Neutrophil (primary cell): ENCODE measurements at regions not wholly inside any gene's neighbourhood (a gene's known extent, or its start where the extent isn't known, plus 50 kb on each side); places are given as distances from the start of the nearest gene placed in this dataset.
A peak's percentile ranks its signal among the peaks of the same experiment; 100 is the strongest.
"Not testable (repeated sequence)": the region's sequence is repeated elsewhere in the genome, so short reads cannot be mapped to it uniquely, and the experiment has no call there.

Experiments used
- H3K27ac ChIP-seq: fragments of 200-600 bp; sonication (generic); 2 replicates; pipeline ENCODE4 v1.5.1; 2016; ENCODE audit warnings: mild to moderate bottlenecking, moderate library complexity
- H3K27me3 ChIP-seq: fragments of 200-600 bp; sonication (generic); 2 replicates; pipeline ENCODE4 v1.6.0; 2016; ENCODE audit warnings: mild to moderate bottlenecking
- H3K36me3 ChIP-seq: fragments of 200-600 bp; sonication (generic); 2 replicates; pipeline ENCODE4 v1.5.1; 2017
- H3K4me1 ChIP-seq, 2 experiments: fragments of 200-600 bp in 1 of 2; sonication (generic) in 1 of 2; 1 replicate in 1 of 2; 2 replicates in 1 of 2; pipeline versions ENCODE4 v1.5.1 to v1.6.1; 2013 to 2016; ENCODE audit warnings: low read depth in 1 of 2, low read length in 1 of 2, mild to moderate bottlenecking in 1 of 2, moderate library complexity in 1 of 2; ENCODE audit not compliant: control insufficient read depth in 1 of 2, insufficient read depth in 1 of 2
- H3K4me3 ChIP-seq, 2 experiments: fragments of 200-600 bp in 1 of 2; sonication (generic) in 1 of 2; 1 replicate in 1 of 2; 2 replicates in 1 of 2; pipeline ENCODE4 v1.5.1; 2013 to 2016; ENCODE audit warnings: low read depth in 1 of 2, low read length in 1 of 2, mild to moderate bottlenecking in 1 of 2, moderate library complexity in 1 of 2
- H3K9me3 ChIP-seq: fragments of 200-600 bp; sonication (generic); 2 replicates; pipeline ENCODE4 v1.5.1; 2016
- CTCF ChIP-seq: fragments of 200-600 bp; sonication (generic); IDR thresholded peaks from 2 replicates; pipeline ENCODE4 v1.5.1; 2016; ENCODE audit warnings: antibody characterized with exemption

DNA sequence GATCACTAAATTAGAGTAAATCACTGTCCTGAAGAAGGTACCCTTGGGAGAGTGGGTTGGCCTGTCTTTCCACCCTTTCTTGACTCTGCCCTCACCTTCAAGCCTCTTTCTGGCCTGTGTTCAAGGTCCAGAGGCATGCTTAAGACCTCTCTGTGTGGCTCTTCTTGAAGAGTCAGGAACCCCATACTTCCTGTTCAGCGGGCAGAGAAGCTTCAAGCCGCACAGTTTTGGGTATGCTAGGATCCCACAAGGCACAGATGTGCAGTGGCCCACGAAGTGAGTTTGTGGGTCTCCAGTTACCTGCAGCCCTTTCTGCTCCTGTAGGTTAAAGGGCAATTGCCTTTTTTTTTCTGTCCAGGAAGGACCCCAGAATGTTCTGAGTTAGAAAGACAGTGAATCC lies 185.4 kb downstream of the FAM72C start:
- not testable (repeated sequence) for H3K4me1 ChIP-seq, H3K27me3 ChIP-seq, H3K36me3 ChIP-seq, H3K9me3 ChIP-seq, H3K4me3 ChIP-seq, H3K27ac ChIP-seq

DNA sequence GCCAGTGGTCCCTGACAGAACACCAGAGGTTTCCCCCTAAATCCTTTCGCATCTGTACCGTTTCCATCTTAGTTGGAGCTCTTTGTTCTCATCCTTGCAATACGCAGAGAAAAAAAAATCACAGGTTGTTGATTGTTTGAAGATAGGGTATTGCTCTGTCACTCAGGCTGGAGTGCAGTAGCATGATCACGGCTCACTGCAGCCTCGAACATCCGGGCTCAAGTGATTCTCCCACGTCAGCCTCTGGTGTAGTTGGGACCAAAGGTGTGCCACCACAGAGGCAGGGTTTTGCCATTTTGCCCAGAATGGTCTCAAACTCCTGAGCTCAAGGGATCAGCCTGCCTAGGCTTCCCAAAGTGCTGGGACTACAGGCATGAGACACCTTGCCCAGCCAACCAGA lies 185.9 kb downstream of the FAM72C start:
- not testable (repeated sequence) for H3K36me3 ChIP-seq, H3K27ac ChIP-seq, H3K4me1 ChIP-seq, H3K9me3 ChIP-seq, H3K27me3 ChIP-seq, H3K4me3 ChIP-seq

DNA sequence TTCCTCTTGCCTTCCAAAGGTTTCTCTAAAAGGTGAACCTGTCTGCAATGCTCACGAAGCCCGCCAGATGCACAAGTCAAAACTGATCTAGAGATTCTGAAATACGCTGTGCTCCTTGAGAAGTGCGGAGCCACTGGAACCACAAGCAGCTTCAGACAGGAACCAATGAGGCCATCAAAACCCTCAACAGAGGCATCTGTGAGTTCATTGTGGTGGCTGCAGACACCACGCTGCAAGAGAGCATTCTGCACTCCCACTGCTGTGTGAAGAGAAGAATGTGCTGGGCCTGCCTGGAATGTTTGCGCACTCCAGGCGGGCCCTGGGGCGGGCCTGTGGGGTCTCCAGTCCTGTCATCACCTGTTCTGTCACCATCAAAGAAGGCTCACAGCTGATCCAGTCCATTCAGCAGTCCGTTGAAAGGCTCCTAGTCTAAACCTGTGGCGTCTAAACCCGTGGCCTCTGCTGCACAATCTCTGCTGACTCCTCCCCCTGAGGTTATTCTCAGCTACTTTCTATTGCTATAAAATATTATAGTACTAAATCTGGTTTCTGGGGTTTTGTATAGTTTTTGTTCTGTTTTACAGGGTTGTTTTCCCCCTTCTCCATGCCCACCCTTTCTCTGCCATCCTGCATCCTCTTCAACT lies 187.4 kb downstream of the FAM72C start:
- not testable (repeated sequence) for H3K36me3 ChIP-seq, H3K4me1 ChIP-seq, H3K27me3 ChIP-seq, H3K4me3 ChIP-seq, H3K9me3 ChIP-seq, H3K27ac ChIP-seq

DNA sequence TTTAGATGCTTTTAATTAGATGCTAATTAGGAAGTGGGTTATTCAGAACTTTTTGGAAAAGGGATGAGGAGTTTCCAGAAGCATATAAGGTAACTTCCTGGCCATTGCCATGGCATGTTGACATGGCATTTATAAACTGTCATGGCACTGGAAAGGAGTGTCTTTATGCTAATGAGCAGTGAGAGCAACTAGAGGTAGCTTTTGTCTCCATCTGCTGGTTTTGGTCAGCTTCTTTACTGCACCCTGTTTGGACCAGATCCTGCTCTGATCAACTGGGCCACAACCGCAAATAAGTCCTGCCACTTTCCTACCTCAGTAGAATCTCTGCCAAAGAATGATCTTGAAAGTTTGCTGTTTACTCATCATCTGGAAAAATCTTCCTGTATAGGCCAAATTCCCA lies 193.6 kb downstream of the FAM72C start:
- H3K9me3 ChIP-seq, H3K27me3 ChIP-seq, H3K27ac ChIP-seq: not testable (repeated sequence)

DNA sequence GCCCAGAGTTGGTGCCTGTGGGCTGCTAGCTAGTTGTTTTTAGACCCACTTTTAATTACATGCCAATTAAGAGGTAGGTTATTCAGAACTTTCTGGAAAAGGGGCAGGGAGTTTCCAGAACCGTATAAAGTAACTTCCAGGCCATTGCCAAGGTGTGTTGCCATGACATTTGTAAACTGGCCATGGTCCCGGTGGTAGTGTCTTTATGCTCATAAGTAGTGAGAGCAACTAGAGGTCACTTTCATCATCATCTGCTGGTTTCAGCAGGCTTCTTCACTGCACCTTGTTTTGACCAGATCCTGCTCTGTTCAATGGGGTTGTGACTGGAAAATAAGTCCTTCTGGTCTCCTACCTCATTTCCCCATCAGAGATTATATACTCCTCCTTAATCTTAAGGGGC lies 207.0 kb downstream of the FAM72C start:
- not testable (repeated sequence) for H3K4me3 ChIP-seq, H3K36me3 ChIP-seq, H3K27ac ChIP-seq, H3K27me3 ChIP-seq, H3K9me3 ChIP-seq, H3K4me1 ChIP-seq

More for the DNA sequence above, 193.6 kb downstream of the FAM72C start:
- not testable (repeated sequence) for H3K36me3 ChIP-seq, H3K4me1 ChIP-seq, H3K4me3 ChIP-seq

GRCh38 chr1:143760366-143760765 lies 211.4 kb downstream of the FAM72C start:
- H3K4me1 ChIP-seq, H3K4me3 ChIP-seq: not testable (repeated sequence)

DNA sequence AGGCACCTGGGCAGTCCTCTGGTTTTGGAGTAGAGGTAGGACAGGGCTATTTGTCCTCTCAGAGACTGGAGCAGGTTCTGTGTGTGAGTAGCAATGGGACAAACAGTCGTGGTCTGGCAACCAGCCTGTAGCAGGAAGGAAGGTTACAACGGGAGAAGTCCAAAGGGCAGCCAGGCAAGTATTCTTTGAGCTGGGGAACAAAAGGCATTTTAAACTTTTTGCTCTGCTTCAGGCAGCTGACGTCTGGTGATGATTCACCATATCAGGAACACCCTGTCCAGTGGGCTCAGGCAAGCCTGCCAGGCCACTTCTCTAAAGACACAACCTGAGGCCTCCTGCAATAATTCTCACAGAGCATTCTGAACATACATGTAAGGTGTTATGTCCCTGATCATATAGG lies 215.8 kb downstream of the FAM72C start:
- H3K4me3 ChIP-seq, H3K27ac ChIP-seq, H3K36me3 ChIP-seq, H3K9me3 ChIP-seq, H3K4me1 ChIP-seq: not testable (repeated sequence)
- peaks cover 13% of the 10 kb centered on the region for H3K27me3 ChIP-seq

More at GRCh38 chr1:143760366-143760765, 211.4 kb downstream of the FAM72C start:
- H3K27ac ChIP-seq, H3K27me3 ChIP-seq, H3K36me3 ChIP-seq, H3K9me3 ChIP-seq: not testable (repeated sequence)

DNA sequence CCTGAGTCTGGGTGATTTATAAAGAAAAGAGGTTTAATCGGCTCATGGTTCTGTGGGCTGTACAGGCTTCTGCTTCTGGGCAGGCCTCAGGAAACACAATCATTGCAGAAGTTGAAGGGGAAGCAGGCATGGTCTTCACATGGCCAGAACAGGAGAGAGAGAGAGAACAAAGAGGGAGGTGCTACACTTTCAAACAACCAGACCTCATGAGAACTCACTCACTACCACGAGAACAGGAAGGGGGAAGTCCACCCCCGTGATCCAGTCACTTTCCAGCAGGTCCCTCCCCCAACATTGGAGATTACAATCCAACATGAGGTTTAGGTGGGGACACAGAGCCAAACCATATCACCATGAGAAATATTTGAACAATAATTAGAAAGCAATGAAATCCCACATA lies 222.9 kb downstream of the FAM72C start:
- Histone ChIP-seq H3K9me3 (no peaks in the 10 kb centered on the region), H3K4me3 (no peak overlapping the region), H3K4me1 (peaks cover 0 to 5% of the 10 kb centered on the region in 2 experiments), H3K27ac (peak overlapping the region; percentile 14), H3K27me3 (peaks cover 10% of the 10 kb centered on the region), H3K36me3 (no peaks in the 10 kb centered on the region)
- no peak for TF ChIP-seq CTCF

DNA sequence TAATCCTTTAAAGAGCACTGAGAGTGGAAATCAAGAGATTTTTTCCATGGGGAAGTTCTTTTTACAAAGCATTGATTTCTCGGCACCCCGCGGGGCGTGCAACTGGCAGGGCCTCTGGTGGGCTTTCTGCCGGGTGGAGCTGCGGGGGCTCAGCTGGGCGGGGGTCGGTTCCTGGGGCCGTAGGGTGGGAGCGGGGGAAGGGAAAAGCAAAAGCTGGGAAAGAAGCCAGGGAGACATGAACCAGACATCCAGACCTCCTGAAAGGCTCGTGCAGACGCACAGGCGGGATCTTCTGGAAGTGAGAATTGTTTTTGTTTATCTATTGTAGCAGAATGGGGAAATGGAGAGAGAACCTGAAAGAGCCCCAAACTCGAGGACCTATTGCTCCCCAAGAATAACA lies 235.2 kb downstream of the FAM72C start:
- H3K4me3 ChIP-seq, result no peak overlapping the region

More for the DNA sequence above, 235.2 kb downstream of the FAM72C start:
- H3K27ac ChIP-seq, result no peak overlapping the region
- H3K27me3 ChIP-seq, result peaks cover 62% of the 10 kb centered on the region
- no peaks in the 10 kb centered on the region for H3K4me1 ChIP-seq
- no peaks in the 10 kb centered on the region for H3K9me3 ChIP-seq
- TF ChIP-seq CTCF, result no peak
- no peaks in the 10 kb centered on the region for H3K36me3 ChIP-seq
